Left lung (tissue), 4 donors: ENCODE measurements at regions not wholly inside any gene's neighbourhood (a gene's known extent, or its start where the extent isn't known, plus 50 kb on each side); places are given as distances from the start of the nearest gene placed in this dataset.
"Not testable (repeated sequence)": the region's sequence is repeated elsewhere in the genome, so short reads cannot be mapped to it uniquely, and the experiment has no call there.

Experiments used
- ATAC-seq: fragments of 200-7000 bp; cut with Tn5 transposase; one replicate; pipeline ENCODE4 v1.9.1; 2020; ENCODE audit warnings: moderate library complexity
- DNase-seq, 4 donors: peaks; one replicate each; pipeline ENCODE4 v3.0.0-alpha.2; 2013 to 2020
- H3K27ac ChIP-seq, 2 donors: fragments of 200-600 bp; sonication (generic) in 1 of 2; one replicate each; pipeline versions ENCODE4 v1.5.0 to v1.8.0; 2020 to 2021
- H3K27me3 ChIP-seq, 2 donors: fragments of 200-600 bp; sonication (generic) in 1 of 2; one replicate each; pipeline versions ENCODE4 v1.5.0 to v1.8.0; 2020 to 2021
- H3K36me3 ChIP-seq, 2 donors: fragments of 200-600 bp; sonication (generic) in 1 of 2; one replicate each; pipeline versions ENCODE4 v1.5.0 to v1.8.0; 2020 to 2021
- H3K4me1 ChIP-seq, 2 donors: fragments of 200-600 bp; one replicate each; pipeline ENCODE4 v1.8.0; 2021
- H3K4me3 ChIP-seq, 2 donors: fragments of 200-600 bp; sonication (generic) in 1 of 2; one replicate each; pipeline versions ENCODE4 v1.5.0 to v1.8.0; 2020 to 2021; ENCODE audit warnings: mild to moderate bottlenecking in 1 of 2
- H3K9me3 ChIP-seq, 2 donors: fragments of 200-600 bp; sonication (generic) in 1 of 2; one replicate each; pipeline versions ENCODE4 v1.5.0 to v1.8.0; 2020 to 2021
- intact Hi-C, 2 donors: fragments of 100-400 bp; cut with DNase I; formaldehyde crosslinking; loops; one replicate each; pipeline versions ENCODE4 v1.11.2 to v1.14.2; 2022
- TF ChIP-seq, protein P1 (sequence below), 2 donors: fragments of 200-600 bp; sonication (generic) in 1 of 2; IDR thresholded peaks; one replicate each; pipeline versions ENCODE4 v1.5.0 to v1.8.0; 2021; ENCODE audit warnings: antibody characterized with exemption in 2 of 2
- donor health status: DM: no; HTN: yes; CAD: no.
- donor health status: DM: no; HTN: no; CAD: no.

DNA sequence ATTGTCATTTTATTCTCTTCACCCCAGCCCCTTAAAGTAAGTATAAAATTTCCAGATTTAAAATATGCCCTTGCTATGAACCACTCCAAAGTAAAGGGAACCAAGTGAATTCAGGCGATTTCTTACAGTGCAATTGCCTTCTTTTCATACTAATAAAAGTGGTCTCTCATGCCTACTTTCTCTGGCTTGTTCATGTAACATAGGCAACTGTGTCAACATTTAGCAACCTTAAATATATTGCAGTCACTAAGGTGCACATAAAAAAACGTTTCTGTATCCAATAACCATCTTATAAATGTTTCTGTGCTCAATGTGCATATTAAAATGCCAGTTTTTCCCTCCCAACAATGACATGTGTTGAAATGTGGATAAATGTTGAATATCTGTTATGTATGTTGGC lies 271.6 kb upstream of the DCN start:
- H3K27ac ChIP-seq, result no peak overlapping the region
- no peaks in the 10 kb centered on the region for H3K27me3 ChIP-seq
- no peaks in the 10 kb centered on the region for H3K36me3 ChIP-seq
- intact Hi-C loops, result no loop called here
- no peak overlapping the region for H3K4me3 ChIP-seq
- DNase-seq (no peak), ATAC-seq (no peak)
- no peaks in the 10 kb centered on the region for H3K4me1 ChIP-seq
- H3K9me3 ChIP-seq, result peaks cover 0 to 11% of the 10 kb centered on the region in 2 donors
- TF ChIP-seq, protein P1, sequence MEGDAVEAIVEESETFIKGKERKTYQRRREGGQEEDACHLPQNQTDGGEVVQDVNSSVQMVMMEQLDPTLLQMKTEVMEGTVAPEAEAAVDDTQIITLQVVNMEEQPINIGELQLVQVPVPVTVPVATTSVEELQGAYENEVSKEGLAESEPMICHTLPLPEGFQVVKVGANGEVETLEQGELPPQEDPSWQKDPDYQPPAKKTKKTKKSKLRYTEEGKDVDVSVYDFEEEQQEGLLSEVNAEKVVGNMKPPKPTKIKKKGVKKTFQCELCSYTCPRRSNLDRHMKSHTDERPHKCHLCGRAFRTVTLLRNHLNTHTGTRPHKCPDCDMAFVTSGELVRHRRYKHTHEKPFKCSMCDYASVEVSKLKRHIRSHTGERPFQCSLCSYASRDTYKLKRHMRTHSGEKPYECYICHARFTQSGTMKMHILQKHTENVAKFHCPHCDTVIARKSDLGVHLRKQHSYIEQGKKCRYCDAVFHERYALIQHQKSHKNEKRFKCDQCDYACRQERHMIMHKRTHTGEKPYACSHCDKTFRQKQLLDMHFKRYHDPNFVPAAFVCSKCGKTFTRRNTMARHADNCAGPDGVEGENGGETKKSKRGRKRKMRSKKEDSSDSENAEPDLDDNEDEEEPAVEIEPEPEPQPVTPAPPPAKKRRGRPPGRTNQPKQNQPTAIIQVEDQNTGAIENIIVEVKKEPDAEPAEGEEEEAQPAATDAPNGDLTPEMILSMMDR (IDR thresholded peaks at IDR 0.05), result no peak

DNA sequence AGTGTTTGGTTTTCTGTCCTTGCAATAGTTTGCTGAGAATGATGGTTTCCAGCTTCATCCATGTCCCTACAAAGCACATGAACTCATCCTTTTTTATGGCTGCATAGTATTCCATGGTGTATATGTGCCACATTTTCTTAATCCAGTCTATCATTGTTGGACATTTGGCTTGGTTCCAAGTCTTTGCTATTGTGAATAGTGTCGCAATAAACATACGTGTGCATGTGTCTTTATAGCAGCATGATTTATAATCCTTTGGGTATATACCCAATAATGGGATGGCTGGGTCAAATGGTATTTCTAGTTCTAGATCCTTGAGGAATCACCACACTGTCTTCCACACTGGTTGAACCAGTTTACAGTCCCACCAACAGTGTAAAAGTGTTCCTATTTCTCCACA lies 269.8 kb upstream of the DCN start:
- DNase-seq, H3K4me3 ChIP-seq, H3K36me3 ChIP-seq, H3K4me1 ChIP-seq, ATAC-seq, intact Hi-C loops, H3K27ac ChIP-seq, H3K27me3 ChIP-seq: not testable (repeated sequence)
- peaks cover 0 to 11% of the 10 kb centered on the region in 2 donors for H3K9me3 ChIP-seq

DNA sequence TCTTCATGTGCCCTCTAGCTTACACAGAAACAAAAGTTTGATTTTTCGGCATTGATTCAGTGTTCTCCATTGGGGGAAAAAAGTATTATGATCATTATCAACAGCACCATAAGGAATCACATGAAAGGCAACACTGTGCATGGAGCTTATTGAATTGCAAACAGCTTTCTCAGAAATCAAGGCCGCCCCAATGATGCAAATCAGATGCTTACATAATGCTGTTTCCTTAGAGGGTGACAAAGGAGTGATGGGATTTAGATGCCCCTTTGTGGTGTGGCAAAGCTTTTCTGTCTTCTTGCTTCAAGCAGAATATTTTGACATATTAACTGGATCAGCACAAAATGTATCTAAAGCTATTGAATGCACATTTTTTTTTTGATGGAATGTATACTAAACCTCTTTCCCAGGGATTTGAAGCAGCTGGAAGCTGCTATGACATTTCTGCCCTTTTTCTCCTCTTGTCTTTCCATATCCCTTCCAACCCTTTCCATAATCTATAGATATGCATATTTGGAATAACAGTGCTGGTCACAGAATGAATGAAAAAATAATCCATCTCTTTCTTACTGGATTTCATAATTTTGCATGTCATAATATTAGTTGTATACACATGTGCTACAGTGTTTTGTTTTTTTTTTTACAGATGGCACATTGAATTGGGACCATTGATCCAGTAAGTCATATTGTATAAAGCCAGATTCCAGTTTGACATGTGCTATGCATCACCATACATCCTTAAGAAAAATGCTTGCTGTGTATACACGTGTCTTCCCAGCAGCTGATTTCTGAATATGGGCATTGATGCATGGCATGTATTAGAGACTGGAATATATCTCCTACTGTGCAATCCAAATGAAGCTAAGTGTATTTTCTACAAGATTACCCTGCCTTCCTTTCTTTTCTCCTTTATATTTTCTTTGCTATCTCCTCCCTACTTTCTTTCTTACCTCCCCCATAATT lies 259.7 kb upstream of the DCN start:
- intact Hi-C loops, result no loop called here
- TF ChIP-seq, protein P1 (IDR thresholded peaks at IDR 0.05), result no peak
- DNase-seq, result no peak
- Histone ChIP-seq H3K27ac (no peak overlapping the region), H3K27me3 (no peaks in the 10 kb centered on the region), H3K36me3 (no peaks in the 10 kb centered on the region), H3K9me3 (no peaks in the 10 kb centered on the region), H3K4me3 (no peak overlapping the region), H3K4me1 (no peaks in the 10 kb centered on the region)
- ATAC-seq, result no peak

DNA sequence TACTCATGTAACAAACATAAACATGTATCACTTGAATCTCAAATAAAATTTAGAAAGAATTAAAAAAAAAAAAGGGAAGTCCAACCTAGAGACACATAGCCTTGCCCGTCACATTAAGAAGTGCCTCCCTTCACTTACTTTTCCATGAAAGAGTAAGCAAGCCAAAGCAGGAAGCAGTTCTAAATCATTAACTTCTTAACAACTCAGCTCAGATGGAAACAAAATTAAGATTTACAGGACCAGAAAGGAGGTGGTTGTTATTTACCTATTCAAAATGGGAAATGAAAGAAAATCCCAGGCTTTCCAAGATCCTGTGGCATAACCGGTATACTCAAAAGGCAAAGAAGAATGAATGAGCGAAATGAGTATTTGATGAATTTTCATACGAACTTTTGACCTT lies 258.6 kb upstream of the DCN start:
- Histone ChIP-seq H3K27me3 (no peaks in the 10 kb centered on the region), H3K4me3 (no peak overlapping the region), H3K9me3 (no peaks in the 10 kb centered on the region), H3K36me3 (no peaks in the 10 kb centered on the region), H3K27ac (no peak overlapping the region), H3K4me1 (no peaks in the 10 kb centered on the region)
- ATAC-seq, result no peak
- DNase-seq, result no peak
- intact Hi-C loops, result no loop called here
- TF ChIP-seq, protein P1 (IDR thresholded peaks at IDR 0.05), result no peak

DNA sequence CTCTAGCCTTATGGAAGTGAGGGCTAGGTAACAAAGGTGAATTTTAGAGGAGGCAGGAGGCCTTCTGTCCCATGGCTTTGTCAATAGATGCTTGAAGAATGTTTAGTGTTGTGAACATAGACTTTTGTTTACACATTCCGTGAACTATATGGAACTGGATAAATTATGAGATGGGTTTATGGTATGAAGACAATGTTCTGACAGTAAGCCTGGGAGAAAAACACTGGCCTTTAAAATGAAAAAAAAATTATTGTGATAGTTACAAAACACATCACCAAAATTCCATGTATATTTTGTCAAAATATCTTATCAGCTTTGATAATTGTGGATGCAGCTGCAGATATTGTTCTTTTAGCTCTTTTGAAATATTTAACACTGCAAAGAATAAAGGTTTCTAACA lies 251.5 kb upstream of the DCN start:
- Histone ChIP-seq H3K9me3 (no peaks in the 10 kb centered on the region), H3K4me1 (no peaks in the 10 kb centered on the region), H3K27me3 (no peaks in the 10 kb centered on the region), H3K4me3 (no peak overlapping the region), H3K27ac (no peak overlapping the region), H3K36me3 (no peaks in the 10 kb centered on the region)
- DNase-seq (no peak), ATAC-seq (no peak)
- intact Hi-C loops, result no loop called here
- TF ChIP-seq, protein P1 (IDR thresholded peaks at IDR 0.05), result no peak
